IPS-15b (cell line): ENCODE measurements at regions not wholly inside any gene's neighbourhood (a gene's known extent, or its start where the extent isn't known, plus 50 kb on each side); places are given as distances from the start of the nearest gene placed in this dataset.

Source experiments
- H3K27me3 ChIP-seq: one replicate; pipeline ENCODE4 v1.6.1; 2013; ENCODE audit warnings: low read length; ENCODE audit not compliant: control insufficient read depth, insufficient read depth
- H3K36me3 ChIP-seq: one replicate; pipeline ENCODE4 v1.6.1; 2013; ENCODE audit warnings: low read length; ENCODE audit not compliant: control insufficient read depth, insufficient read depth
- H3K4me1 ChIP-seq: one replicate; pipeline ENCODE4 v1.6.1; 2013; ENCODE audit warnings: mild to moderate bottlenecking, low read length; ENCODE audit not compliant: control insufficient read depth, insufficient read depth
- H3K4me3 ChIP-seq: one replicate; pipeline ENCODE4 v1.5.1; 2013; ENCODE audit warnings: low read depth, low read length
- H3K9ac ChIP-seq: one replicate; pipeline ENCODE4 v1.6.1; 2013; ENCODE audit warnings: low read depth, mild to moderate bottlenecking, low read length
- H3K9me3 ChIP-seq: one replicate; pipeline ENCODE4 v1.6.1; 2013; ENCODE audit warnings: mild to moderate bottlenecking, low read length; ENCODE audit not compliant: control insufficient read depth, insufficient read depth

GRCh38 chr1:69479734-69480133 lies 88.0 kb upstream of the LRRC7 start:
- Histone ChIP-seq H3K9ac (no peak overlapping the region), H3K36me3 (no peaks in the 10 kb centered on the region), H3K9me3 (no peaks in the 10 kb centered on the region), H3K4me3 (no peak overlapping the region), H3K4me1 (no peaks in the 10 kb centered on the region), H3K27me3 (no peaks in the 10 kb centered on the region)

- Histone ChIP-seq H3K4me1 (no peaks in the 10 kb centered on the region), H3K36me3 (no peaks in the 10 kb centered on the region), H3K27me3 (no peaks in the 10 kb centered on the region), H3K9me3 (no peaks in the 10 kb centered on the region), H3K9ac (no peak overlapping the region), H3K4me3 (no peak overlapping the region)
These were observed 84.5 kb upstream of the LRRC7 start for GRCh38 chr1:69483246-69483645.

GRCh38 chr1:69485616-69486015 lies 82.1 kb upstream of the LRRC7 start:
- Histone ChIP-seq H3K36me3 (no peaks in the 10 kb centered on the region), H3K4me1 (no peaks in the 10 kb centered on the region), H3K9ac (no peak overlapping the region), H3K27me3 (no peaks in the 10 kb centered on the region), H3K4me3 (no peak overlapping the region), H3K9me3 (no peaks in the 10 kb centered on the region)

GRCh38 chr1:69491416-69491815 lies 76.3 kb upstream of the LRRC7 start:
- no peak overlapping the region for H3K4me3 ChIP-seq

GRCh38 chr1:69492286-69492685 lies 75.4 kb upstream of the LRRC7 start:
- Histone ChIP-seq H3K9ac (no peak overlapping the region), H3K27me3 (no peaks in the 10 kb centered on the region), H3K9me3 (no peaks in the 10 kb centered on the region), H3K4me3 (no peak overlapping the region), H3K36me3 (no peaks in the 10 kb centered on the region), H3K4me1 (no peaks in the 10 kb centered on the region)

More at GRCh38 chr1:69491416-69491815, 76.3 kb upstream of the LRRC7 start:
- H3K9ac ChIP-seq, result no peak overlapping the region
- H3K4me1 ChIP-seq, result no peaks in the 10 kb centered on the region
- no peaks in the 10 kb centered on the region for H3K27me3 ChIP-seq
- H3K36me3 ChIP-seq, result no peaks in the 10 kb centered on the region
- H3K9me3 ChIP-seq, result no peaks in the 10 kb centered on the region

- H3K27me3 ChIP-seq, result no peaks in the 10 kb centered on the region
These were observed 73.5 kb upstream of the LRRC7 start for GRCh38 chr1:69494221-69494620.

GRCh38 chr1:69497441-69498221 lies 70.1 kb upstream of the LRRC7 start:
- Histone ChIP-seq H3K9me3 (no peaks in the 10 kb centered on the region), H3K27me3 (no peaks in the 10 kb centered on the region), H3K4me3 (no peak overlapping the region), H3K4me1 (no peaks in the 10 kb centered on the region), H3K36me3 (no peaks in the 10 kb centered on the region), H3K9ac (no peak overlapping the region)

More at GRCh38 chr1:69494221-69494620, 73.5 kb upstream of the LRRC7 start:
- Histone ChIP-seq H3K9me3 (no peaks in the 10 kb centered on the region), H3K9ac (no peak overlapping the region), H3K36me3 (no peaks in the 10 kb centered on the region), H3K4me3 (no peak overlapping the region), H3K4me1 (no peaks in the 10 kb centered on the region)

- H3K36me3 ChIP-seq, result no peaks in the 10 kb centered on the region
- no peaks in the 10 kb centered on the region for H3K9me3 ChIP-seq
- H3K4me1 ChIP-seq, result no peaks in the 10 kb centered on the region
- H3K4me3 ChIP-seq, result no peak overlapping the region
- no peak overlapping the region for H3K9ac ChIP-seq
- no peaks in the 10 kb centered on the region for H3K27me3 ChIP-seq
These were observed 69.0 kb upstream of the LRRC7 start for GRCh38 chr1:69498711-69499110.

GRCh38 chr1:69499203-69499803 lies 68.4 kb upstream of the LRRC7 start:
- Histone ChIP-seq H3K36me3 (no peaks in the 10 kb centered on the region), H3K4me1 (no peaks in the 10 kb centered on the region)

GRCh38 chr1:69502991-69503390 lies 64.7 kb upstream of the LRRC7 start:
- H3K9ac ChIP-seq, result no peak overlapping the region
- no peaks in the 10 kb centered on the region for H3K27me3 ChIP-seq
- H3K9me3 ChIP-seq, result no peaks in the 10 kb centered on the region
- no peak overlapping the region for H3K4me3 ChIP-seq
- H3K4me1 ChIP-seq, result no peaks in the 10 kb centered on the region
- H3K36me3 ChIP-seq, result no peaks in the 10 kb centered on the region

More at GRCh38 chr1:69499203-69499803, 68.4 kb upstream of the LRRC7 start:
- H3K27me3 ChIP-seq, result no peaks in the 10 kb centered on the region
- H3K4me3 ChIP-seq, result no peak overlapping the region
- H3K9ac ChIP-seq, result no peak overlapping the region
- no peaks in the 10 kb centered on the region for H3K9me3 ChIP-seq

- Histone ChIP-seq H3K4me1 (no peaks in the 10 kb centered on the region), H3K4me3 (no peak overlapping the region), H3K9ac (no peak overlapping the region), H3K36me3 (no peaks in the 10 kb centered on the region), H3K27me3 (no peaks in the 10 kb centered on the region), H3K9me3 (no peaks in the 10 kb centered on the region)
These were observed 62.9 kb upstream of the LRRC7 start for GRCh38 chr1:69504730-69505252.

- Histone ChIP-seq H3K9ac (no peak overlapping the region), H3K4me3 (no peak overlapping the region), H3K36me3 (no peaks in the 10 kb centered on the region), H3K27me3 (no peaks in the 10 kb centered on the region), H3K9me3 (no peaks in the 10 kb centered on the region), H3K4me1 (no peaks in the 10 kb centered on the region)
These were observed 61.4 kb upstream of the LRRC7 start for GRCh38 chr1:69506311-69506710.
